Sigmoid colon (tissue), 4 donors: ENCODE measurements at regions not wholly inside any gene's neighbourhood (a gene's known extent, or its start where the extent isn't known, plus 50 kb on each side); places are given as distances from the start of the nearest gene placed in this dataset.

ENCODE experiments used
- CTCF ChIP-seq, 4 experiments: fragments of 450-650 bp in 3 of 4; fragments of 200-600 bp in 1 of 4; IDR thresholded peaks; one replicate each; pipeline ENCODE4 v1.5.1; 2016 to 2019; ENCODE audit warnings: antibody characterized with exemption in 4 of 4, mild to moderate bottlenecking in 3 of 4, moderate library complexity in 2 of 4
- EP300 ChIP-seq, 4 donors: sonication (generic); formaldehyde crosslinking; IDR thresholded peaks; one replicate each; pipeline ENCODE4 v1.6.1; 2017; ENCODE audit warnings: antibody characterized with exemption in 4 of 4
- POLR2A ChIP-seq, 2 donors: fragments of 450-650 bp; IDR thresholded peaks; one replicate each; pipeline ENCODE4 v1.6.1; 2016; ENCODE audit warnings: antibody characterized with exemption in 2 of 2, mild to moderate bottlenecking in 2 of 2, moderate library complexity in 2 of 2
- POLR2AphosphoS5 ChIP-seq, 4 donors: sonication (generic); formaldehyde crosslinking; IDR thresholded peaks; one replicate each; pipeline ENCODE4 v1.6.1; 2017; ENCODE audit warnings: antibody characterized with exemption in 4 of 4

DNA sequence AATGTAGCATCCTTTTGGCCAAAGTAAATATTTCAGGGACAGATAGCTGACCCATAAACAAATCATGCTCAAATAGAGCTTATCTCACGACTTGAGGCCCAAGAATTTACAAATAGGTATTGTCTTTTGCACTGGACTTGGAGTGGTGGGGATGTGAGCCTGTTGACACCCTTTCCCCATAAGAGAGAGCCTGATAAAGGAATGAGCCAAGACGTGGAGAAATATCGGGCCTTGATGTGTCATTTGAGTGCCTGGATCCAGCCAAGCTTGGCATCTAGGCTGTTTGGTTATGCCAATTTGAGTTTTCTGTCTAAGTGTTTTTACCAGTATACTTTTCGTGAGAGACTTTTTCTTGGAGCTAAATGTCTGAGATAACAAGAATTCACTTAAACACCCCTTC is 112.9 kb upstream of the RGMA start:
- TF ChIP-seq CTCF (IDR thresholded peaks at IDR 0.05) (no peak), EP300 (IDR thresholded peaks at IDR 0.05) (no peak), POLR2AphosphoS5 (IDR thresholded peaks at IDR 0.05) (no peak), POLR2A (IDR thresholded peaks at IDR 0.05) (no peak)
